ENCODE measurements at regions not wholly inside any gene's neighbourhood (a gene's known extent, or its start where the extent isn't known, plus 50 kb on each side); places are given as distances from the start of the nearest gene placed in this dataset.
"Not testable (repeated sequence)": the region's sequence is repeated elsewhere in the genome, so short reads cannot be mapped to it uniquely, and the experiment has no call there.

DNA sequence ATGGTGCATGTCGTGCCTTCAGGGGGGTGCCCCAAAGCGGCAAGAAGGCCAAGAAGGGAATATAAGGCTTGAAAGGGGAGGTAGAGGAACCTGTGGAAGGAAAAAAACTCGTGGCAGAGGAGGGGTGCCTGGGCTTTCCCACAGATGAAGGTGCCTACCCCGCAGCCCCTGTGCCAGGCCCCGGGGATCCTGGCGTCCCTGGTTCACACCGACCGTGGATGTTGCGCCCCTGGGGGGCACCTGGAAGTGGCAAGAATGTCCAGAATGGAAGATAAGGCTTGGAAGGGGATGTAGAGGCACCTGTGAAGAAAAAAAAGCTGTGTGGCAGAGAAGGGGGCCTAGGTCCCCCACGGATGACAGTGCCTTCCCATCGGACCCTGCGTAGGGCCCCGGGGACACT lies 282.2 kb downstream of the ALG10 start (continued):
- TF ChIP-seq ZNF610 (tag by site-specific recombination; IDR thresholded peaks at IDR 0.05; ENCODE audit: borderline replicate concordance) (no peak), HOXC10 (CRISPR knock-in tag; IDR thresholded peaks at IDR 0.05) (no peak)

- Histone ChIP-seq H3K4me1 (ENCODE audit: control insufficient read depth, insufficient read depth, low read length) (no peaks in the 10 kb centered on the region), H3K9me3 (ENCODE audit: control insufficient read depth, insufficient read depth, low read depth, low read length) (no peaks in the 10 kb centered on the region), H3K4me3 (ENCODE audit: low read depth, low read length) (no peak overlapping the region), H3K27ac (ENCODE audit: extremely low read depth, low read depth, low read length) (no peak overlapping the region), H3K36me3 (ENCODE audit: control insufficient read depth in 2 of 2, insufficient read depth in 1 of 2, low read length in 2 of 2) (no peaks in the 10 kb centered on the region)
- ChIA-PET POLR2A (no interaction called here), CTCF (no interaction called here)
- TF ChIP-seq, protein P1, sequence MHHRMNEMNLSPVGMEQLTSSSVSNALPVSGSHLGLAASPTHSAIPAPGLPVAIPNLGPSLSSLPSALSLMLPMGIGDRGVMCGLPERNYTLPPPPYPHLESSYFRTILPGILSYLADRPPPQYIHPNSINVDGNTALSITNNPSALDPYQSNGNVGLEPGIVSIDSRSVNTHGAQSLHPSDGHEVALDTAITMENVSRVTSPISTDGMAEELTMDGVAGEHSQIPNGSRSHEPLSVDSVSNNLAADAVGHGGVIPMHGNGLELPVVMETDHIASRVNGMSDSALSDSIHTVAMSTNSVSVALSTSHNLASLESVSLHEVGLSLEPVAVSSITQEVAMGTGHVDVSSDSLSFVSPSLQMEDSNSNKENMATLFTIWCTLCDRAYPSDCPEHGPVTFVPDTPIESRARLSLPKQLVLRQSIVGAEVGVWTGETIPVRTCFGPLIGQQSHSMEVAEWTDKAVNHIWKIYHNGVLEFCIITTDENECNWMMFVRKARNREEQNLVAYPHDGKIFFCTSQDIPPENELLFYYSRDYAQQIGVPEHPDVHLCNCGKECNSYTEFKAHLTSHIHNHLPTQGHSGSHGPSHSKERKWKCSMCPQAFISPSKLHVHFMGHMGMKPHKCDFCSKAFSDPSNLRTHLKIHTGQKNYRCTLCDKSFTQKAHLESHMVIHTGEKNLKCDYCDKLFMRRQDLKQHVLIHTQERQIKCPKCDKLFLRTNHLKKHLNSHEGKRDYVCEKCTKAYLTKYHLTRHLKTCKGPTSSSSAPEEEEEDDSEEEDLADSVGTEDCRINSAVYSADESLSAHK (tag by site-specific recombination; IDR thresholded peaks at IDR 0.05) = no peak
- no peak for TF ChIP-seq REPIN1 (tag by site-specific recombination; IDR thresholded peaks at IDR 0.05; ENCODE audit: low read depth)
- no peak for TF ChIP-seq ZFP41 (tag by site-specific recombination; IDR thresholded peaks at IDR 0.05; ENCODE audit: borderline replicate concordance)
- no peak for TF ChIP-seq ZNF10 (tag by site-specific recombination; IDR thresholded peaks at IDR 0.05)
- no peak for TF ChIP-seq ZSCAN16 (tag by site-specific recombination; IDR thresholded peaks at IDR 0.05)
- no peak for TF ChIP-seq ZNF302 (tag by site-specific recombination; IDR thresholded peaks at IDR 0.05; ENCODE audit: low read depth)
- no peak for TF ChIP-seq ZNF211 (tag by site-specific recombination; IDR thresholded peaks at IDR 0.05; ENCODE audit: low read depth)
- TF ChIP-seq ZNF223 (tag by site-specific recombination; IDR thresholded peaks at IDR 0.05) = no peak
- TF ChIP-seq ZNF362 (tag by site-specific recombination; IDR thresholded peaks at IDR 0.05) = no peak
- TF ChIP-seq ZNF707 (tag by site-specific recombination; IDR thresholded peaks at IDR 0.05) = no peak
- TF ChIP-seq ZNF514 (tag by site-specific recombination; IDR thresholded peaks at IDR 0.05) = no peak
- TF ChIP-seq ZNF677 (tag by site-specific recombination; IDR thresholded peaks at IDR 0.05) = no peak
- no peak for TF ChIP-seq WT1 (tag by site-specific recombination; IDR thresholded peaks at IDR 0.05)
- TF ChIP-seq KLF16 (tag by site-specific recombination; IDR thresholded peaks at IDR 0.05) = no peak
- no peak for TF ChIP-seq ZNF670 (tag by site-specific recombination; IDR thresholded peaks at IDR 0.05; ENCODE audit: low read depth)
- no peak for TF ChIP-seq ZNF792 (tag by site-specific recombination; IDR thresholded peaks at IDR 0.05)
Observed at GRCh38 chr12:34305176-34305575, 282.9 kb downstream of the ALG10 start.

DNA sequence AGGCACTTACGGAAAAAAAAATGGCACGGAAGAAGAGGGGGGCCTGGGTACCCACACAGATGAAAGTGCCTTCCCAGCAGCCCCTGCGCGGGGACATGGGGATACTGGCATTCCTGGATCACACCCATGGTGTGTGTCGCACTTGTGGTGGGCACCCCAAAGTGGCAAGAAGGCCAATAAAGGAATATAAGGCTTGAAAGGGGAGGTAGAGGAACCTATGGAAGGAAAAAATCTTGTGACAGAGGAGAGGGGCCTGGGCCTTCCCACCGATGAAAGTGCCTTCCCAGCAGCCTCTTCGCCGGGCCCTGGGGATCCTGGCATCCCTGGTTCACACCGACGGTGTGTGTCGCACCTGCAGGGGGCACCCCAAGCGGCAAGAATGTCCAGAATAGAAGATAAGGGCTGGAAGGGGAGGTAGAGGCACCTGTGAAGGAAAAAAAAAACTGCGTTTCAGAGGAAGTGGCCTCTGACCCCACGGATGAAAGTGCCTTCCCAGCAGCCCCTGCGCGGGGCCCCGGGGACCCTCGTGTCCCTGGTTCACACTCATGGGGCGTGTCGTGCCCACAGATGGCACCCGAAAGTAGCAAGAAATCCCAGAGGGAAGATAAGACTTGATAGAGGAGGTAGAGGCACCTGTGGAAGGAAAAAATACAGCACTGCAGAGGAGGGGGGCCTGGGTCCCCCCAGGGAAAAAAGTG lies 284.0 kb downstream of the ALG10 start:
- Histone ChIP-seq H3K36me3 (ENCODE audit: control insufficient read depth in 2 of 2, insufficient read depth in 1 of 2, low read length in 2 of 2) (no peaks in the 10 kb centered on the region), H3K4me1 (ENCODE audit: control insufficient read depth, insufficient read depth, low read length) (no peaks in the 10 kb centered on the region), H3K27ac (ENCODE audit: extremely low read depth, low read depth, low read length) (no peak overlapping the region), H3K4me3 (ENCODE audit: low read depth, low read length) (no peak overlapping the region), H3K9me3 (ENCODE audit: control insufficient read depth, insufficient read depth, low read depth, low read length) (no peaks in the 10 kb centered on the region)
- ChIA-PET CTCF (no interaction called here), POLR2A (no interaction called here)
- TF ChIP-seq ZNF747 (tag by site-specific recombination; IDR thresholded peaks at IDR 0.05) (no peak), ZEB2 (tag by site-specific recombination; IDR thresholded peaks at IDR 0.05) (no peak), REPIN1 (tag by site-specific recombination; IDR thresholded peaks at IDR 0.05; ENCODE audit: low read depth) (no peak), ZNF114 (tag by site-specific recombination; IDR thresholded peaks at IDR 0.05) (no peak), ZNF623 (tag by site-specific recombination; IDR thresholded peaks at IDR 0.05) (no peak), ZNF510 (tag by site-specific recombination; IDR thresholded peaks at IDR 0.05; ENCODE audit: insufficient replicate concordance) (no peak)

GRCh38 chr12:34309806-34310804 lies 287.8 kb downstream of the ALG10 start:
- H3K4me3 ChIP-seq (ENCODE audit: low read depth, low read length); H3K27ac ChIP-seq (ENCODE audit: extremely low read depth, low read depth, low read length); CTCF ChIA-PET; POLR2A ChIA-PET; H3K9me3 ChIP-seq (ENCODE audit: control insufficient read depth, insufficient read depth, low read depth, low read length); H3K4me1 ChIP-seq (ENCODE audit: control insufficient read depth, insufficient read depth, low read length); H3K36me3 ChIP-seq (ENCODE audit: control insufficient read depth in 2 of 2, insufficient read depth in 1 of 2, low read length in 2 of 2): not testable (repeated sequence)
